HL-60 (cell line): ENCODE measurements at regions not wholly inside any gene's neighbourhood (a gene's known extent, or its start where the extent isn't known, plus 50 kb on each side); places are given as distances from the start of the nearest gene placed in this dataset.

ENCODE experiments used
- DNase-seq, 2 experiments: peaks; one replicate each; pipeline ENCODE4 v3.0.0-alpha.2; 2010 to 2020; ENCODE audit warnings: low read depth in 1 of 2, low spot score in 1 of 2
- H3K27ac ChIP-seq: fragments of 250-450 bp; sonication (Bioruptor Pico); replicated peaks from 2 replicates; pipeline ENCODE4 v1.5.1; 2020; ENCODE audit warnings: mild to moderate bottlenecking, moderate library complexity
- H3K27me3 ChIP-seq: fragments of 250-450 bp; sonication (Bioruptor Pico); 2 replicates; pipeline ENCODE4 v1.5.1; 2021; ENCODE audit warnings: mild to moderate bottlenecking, moderate library complexity; ENCODE audit not compliant: insufficient read depth, poor library complexity, severe bottlenecking
- H3K4me3 ChIP-seq: replicated peaks from 2 replicates; pipeline ENCODE4 v1.5.1; 2011; ENCODE audit warnings: mild to moderate bottlenecking, control low read depth, low read length; ENCODE audit not compliant: insufficient read depth
- GABPA ChIP-seq: IDR thresholded peaks from 2 replicates; pipeline ENCODE4 v1.6.1; 2012; ENCODE audit warnings: low read depth
- POLR2AphosphoS5 ChIP-seq: IDR thresholded peaks from 2 replicates; pipeline ENCODE4 v1.6.1; 2012; ENCODE audit warnings: low read depth
- SPI1 ChIP-seq: IDR thresholded peaks from 2 replicates; pipeline ENCODE4 v1.6.1; 2012; ENCODE audit warnings: low read depth, mild to moderate bottlenecking, borderline replicate concordance
- TF ChIP-seq, protein P1 (sequence below): IDR thresholded peaks from 2 replicates; pipeline ENCODE4 v1.6.1; 2012; ENCODE audit warnings: low read depth; ENCODE audit not compliant: insufficient replicate concordance
- TF ChIP-seq, protein P2 (sequence below): IDR thresholded peaks from one replicate; pipeline ENCODE4 v1.5.1; 2011; ENCODE audit warnings: low read length, control low read depth, inconsistent platforms; ENCODE audit not compliant: insufficient read depth

DNA sequence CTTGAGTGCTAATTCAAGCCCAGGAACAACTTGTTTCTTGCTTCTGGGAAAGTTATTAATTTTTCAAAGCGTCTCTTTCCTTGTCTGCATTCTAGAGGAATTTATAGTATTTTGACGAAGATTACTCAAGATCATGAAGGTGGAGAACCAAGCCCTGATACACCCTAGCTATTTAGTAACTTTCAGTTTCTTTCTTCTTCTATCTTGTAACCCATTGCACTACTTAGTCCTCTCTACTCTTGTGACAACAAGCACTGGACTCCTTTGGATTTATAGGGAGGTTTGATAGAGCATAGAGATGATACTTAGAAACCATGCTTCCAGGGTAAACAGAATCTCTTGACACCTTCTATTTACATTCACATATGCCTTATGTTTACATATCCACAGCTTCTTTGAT is 203.3 kb upstream of the GRM7 start:
- no peak for DNase-seq
- H3K27me3 ChIP-seq: no peaks in the 10 kb centered on the region
- H3K4me3 ChIP-seq: no peak overlapping the region
- H3K27ac ChIP-seq: no peak overlapping the region
- no peak for TF ChIP-seq GABPA
- TF ChIP-seq, protein P1, sequence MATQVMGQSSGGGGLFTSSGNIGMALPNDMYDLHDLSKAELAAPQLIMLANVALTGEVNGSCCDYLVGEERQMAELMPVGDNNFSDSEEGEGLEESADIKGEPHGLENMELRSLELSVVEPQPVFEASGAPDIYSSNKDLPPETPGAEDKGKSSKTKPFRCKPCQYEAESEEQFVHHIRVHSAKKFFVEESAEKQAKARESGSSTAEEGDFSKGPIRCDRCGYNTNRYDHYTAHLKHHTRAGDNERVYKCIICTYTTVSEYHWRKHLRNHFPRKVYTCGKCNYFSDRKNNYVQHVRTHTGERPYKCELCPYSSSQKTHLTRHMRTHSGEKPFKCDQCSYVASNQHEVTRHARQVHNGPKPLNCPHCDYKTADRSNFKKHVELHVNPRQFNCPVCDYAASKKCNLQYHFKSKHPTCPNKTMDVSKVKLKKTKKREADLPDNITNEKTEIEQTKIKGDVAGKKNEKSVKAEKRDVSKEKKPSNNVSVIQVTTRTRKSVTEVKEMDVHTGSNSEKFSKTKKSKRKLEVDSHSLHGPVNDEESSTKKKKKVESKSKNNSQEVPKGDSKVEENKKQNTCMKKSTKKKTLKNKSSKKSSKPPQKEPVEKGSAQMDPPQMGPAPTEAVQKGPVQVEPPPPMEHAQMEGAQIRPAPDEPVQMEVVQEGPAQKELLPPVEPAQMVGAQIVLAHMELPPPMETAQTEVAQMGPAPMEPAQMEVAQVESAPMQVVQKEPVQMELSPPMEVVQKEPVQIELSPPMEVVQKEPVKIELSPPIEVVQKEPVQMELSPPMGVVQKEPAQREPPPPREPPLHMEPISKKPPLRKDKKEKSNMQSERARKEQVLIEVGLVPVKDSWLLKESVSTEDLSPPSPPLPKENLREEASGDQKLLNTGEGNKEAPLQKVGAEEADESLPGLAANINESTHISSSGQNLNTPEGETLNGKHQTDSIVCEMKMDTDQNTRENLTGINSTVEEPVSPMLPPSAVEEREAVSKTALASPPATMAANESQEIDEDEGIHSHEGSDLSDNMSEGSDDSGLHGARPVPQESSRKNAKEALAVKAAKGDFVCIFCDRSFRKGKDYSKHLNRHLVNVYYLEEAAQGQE: no peak
- TF ChIP-seq, protein P2, sequence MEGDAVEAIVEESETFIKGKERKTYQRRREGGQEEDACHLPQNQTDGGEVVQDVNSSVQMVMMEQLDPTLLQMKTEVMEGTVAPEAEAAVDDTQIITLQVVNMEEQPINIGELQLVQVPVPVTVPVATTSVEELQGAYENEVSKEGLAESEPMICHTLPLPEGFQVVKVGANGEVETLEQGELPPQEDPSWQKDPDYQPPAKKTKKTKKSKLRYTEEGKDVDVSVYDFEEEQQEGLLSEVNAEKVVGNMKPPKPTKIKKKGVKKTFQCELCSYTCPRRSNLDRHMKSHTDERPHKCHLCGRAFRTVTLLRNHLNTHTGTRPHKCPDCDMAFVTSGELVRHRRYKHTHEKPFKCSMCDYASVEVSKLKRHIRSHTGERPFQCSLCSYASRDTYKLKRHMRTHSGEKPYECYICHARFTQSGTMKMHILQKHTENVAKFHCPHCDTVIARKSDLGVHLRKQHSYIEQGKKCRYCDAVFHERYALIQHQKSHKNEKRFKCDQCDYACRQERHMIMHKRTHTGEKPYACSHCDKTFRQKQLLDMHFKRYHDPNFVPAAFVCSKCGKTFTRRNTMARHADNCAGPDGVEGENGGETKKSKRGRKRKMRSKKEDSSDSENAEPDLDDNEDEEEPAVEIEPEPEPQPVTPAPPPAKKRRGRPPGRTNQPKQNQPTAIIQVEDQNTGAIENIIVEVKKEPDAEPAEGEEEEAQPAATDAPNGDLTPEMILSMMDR: no peak
- TF ChIP-seq SPI1: no peak
- no peak for TF ChIP-seq POLR2AphosphoS5

DNA sequence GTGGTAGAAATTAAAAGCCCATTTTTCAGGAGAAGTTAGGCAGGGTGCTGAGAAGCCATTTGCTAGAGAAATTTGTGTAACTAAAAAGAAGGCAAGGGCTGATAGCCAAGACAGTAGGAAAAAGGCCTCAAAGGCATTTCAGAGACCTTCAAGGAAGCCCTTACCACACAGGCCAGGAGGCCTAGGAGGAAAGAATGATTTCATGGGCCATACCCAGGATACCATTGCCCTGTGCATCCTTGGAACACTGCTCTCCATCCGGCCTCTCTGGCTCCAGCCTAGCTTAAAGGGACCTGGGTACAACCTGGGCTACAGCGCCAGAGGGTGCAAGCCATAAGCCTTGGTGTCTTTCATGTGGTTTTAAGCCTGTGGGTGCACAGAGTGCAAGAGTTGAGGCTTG is 193.6 kb upstream of the GRM7 start:
- no peak overlapping the region for H3K27ac ChIP-seq
- no peaks in the 10 kb centered on the region for H3K27me3 ChIP-seq
- TF ChIP-seq, protein P1: no peak
- TF ChIP-seq GABPA (no peak), POLR2AphosphoS5 (no peak), SPI1 (no peak)
- TF ChIP-seq, protein P2: no peak
- H3K4me3 ChIP-seq: no peak overlapping the region
- DNase-seq: no peak

DNA sequence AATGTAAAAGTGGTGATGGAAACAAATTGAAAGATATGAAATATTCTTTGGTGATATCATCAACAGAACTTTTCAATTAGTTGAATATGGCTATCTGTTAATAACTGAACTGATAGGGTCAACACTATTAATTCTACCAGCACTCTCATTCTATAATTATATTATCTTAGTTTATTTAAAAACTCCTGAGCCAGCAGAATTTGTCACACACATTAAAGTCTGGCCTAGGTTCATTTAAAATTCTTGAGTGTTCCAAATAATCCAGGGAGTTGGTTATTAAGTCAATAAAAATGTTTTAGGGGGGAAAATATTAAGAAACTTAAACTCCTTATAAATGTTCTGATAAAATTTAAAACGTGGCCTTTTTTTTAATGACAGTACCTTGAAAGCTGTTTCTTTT is 189.6 kb upstream of the GRM7 start:
- Histone ChIP-seq H3K27me3 (no peaks in the 10 kb centered on the region), H3K27ac (no peak overlapping the region), H3K4me3 (no peak overlapping the region)
- TF ChIP-seq, protein P1: no peak
- TF ChIP-seq GABPA (no peak), SPI1 (no peak), POLR2AphosphoS5 (no peak)
- TF ChIP-seq, protein P2: no peak
- DNase-seq: no peak
